ENCODE measurements at regions not wholly inside any gene's neighbourhood (a gene's known extent, or its start where the extent isn't known, plus 50 kb on each side); places are given as distances from the start of the nearest gene placed in this dataset.

GRCh38 chr20:53706466-53707370 is 113.1 kb upstream of the ZNF217 start:
- TF ChIP-seq EZH2 (IDR thresholded peaks at IDR 0.05; ENCODE audit: insufficient read depth, poor library complexity, severe bottlenecking) = no peak
- TF ChIP-seq EZH2phosphoT487 (IDR thresholded peaks at IDR 0.05; ENCODE audit: insufficient read depth, low read depth) = no peak
